ENCODE measurements at regions not wholly inside any gene's neighbourhood (a gene's known extent, or its start where the extent isn't known, plus 50 kb on each side); places are given as distances from the start of the nearest gene placed in this dataset.

GRCh38 chr6:53210811-53211210 lies 62.2 kb upstream of the GCM1 start:
- TF ChIP-seq, protein P1, sequence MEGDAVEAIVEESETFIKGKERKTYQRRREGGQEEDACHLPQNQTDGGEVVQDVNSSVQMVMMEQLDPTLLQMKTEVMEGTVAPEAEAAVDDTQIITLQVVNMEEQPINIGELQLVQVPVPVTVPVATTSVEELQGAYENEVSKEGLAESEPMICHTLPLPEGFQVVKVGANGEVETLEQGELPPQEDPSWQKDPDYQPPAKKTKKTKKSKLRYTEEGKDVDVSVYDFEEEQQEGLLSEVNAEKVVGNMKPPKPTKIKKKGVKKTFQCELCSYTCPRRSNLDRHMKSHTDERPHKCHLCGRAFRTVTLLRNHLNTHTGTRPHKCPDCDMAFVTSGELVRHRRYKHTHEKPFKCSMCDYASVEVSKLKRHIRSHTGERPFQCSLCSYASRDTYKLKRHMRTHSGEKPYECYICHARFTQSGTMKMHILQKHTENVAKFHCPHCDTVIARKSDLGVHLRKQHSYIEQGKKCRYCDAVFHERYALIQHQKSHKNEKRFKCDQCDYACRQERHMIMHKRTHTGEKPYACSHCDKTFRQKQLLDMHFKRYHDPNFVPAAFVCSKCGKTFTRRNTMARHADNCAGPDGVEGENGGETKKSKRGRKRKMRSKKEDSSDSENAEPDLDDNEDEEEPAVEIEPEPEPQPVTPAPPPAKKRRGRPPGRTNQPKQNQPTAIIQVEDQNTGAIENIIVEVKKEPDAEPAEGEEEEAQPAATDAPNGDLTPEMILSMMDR (tag by site-specific recombination; IDR thresholded peaks at IDR 0.05): no peak
- TF ChIP-seq TCF7L2 (IDR thresholded peaks at IDR 0.05; ENCODE audit: borderline replicate concordance, low read depth, low read length): no peak
- TF ChIP-seq, protein P2, sequence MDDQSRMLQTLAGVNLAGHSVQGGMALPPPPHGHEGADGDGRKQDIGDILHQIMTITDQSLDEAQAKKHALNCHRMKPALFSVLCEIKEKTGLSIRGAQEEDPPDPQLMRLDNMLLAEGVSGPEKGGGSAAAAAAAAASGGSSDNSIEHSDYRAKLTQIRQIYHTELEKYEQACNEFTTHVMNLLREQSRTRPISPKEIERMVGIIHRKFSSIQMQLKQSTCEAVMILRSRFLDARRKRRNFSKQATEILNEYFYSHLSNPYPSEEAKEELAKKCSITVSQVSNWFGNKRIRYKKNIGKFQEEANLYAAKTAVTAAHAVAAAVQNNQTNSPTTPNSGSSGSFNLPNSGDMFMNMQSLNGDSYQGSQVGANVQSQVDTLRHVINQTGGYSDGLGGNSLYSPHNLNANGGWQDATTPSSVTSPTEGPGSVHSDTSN (CRISPR knock-in tag; IDR thresholded peaks at IDR 0.05): no peak
- TF ChIP-seq REST (tag by site-specific recombination; IDR thresholded peaks at IDR 0.05): no peak
- no peak for TF ChIP-seq ZBTB7A (tag by site-specific recombination; IDR thresholded peaks at IDR 0.05; ENCODE audit: low read depth)
- TF ChIP-seq ZNF169 (tag by site-specific recombination; IDR thresholded peaks at IDR 0.05): no peak
- no peak for TF ChIP-seq PRDM4 (tag by site-specific recombination; IDR thresholded peaks at IDR 0.05)
- TF ChIP-seq ZBTB1 (tag by site-specific recombination; IDR thresholded peaks at IDR 0.05): no peak

Measured in HEK293 (cell line).